H1 (cell line): ENCODE measurements at regions not wholly inside any gene's neighbourhood (a gene's known extent, or its start where the extent isn't known, plus 50 kb on each side); places are given as distances from the start of the nearest gene placed in this dataset.

Experiments used
- CTCF ChIA-PET: fragments of 300-600 bp; sonication (Branson Sonifier 250); formaldehyde crosslinking; loops from one replicate; lab custom pipeline; 2021; ENCODE audit not compliant: partially characterized antibody; lab: Charles Lee
- POLR2A ChIA-PET: fragments of 300-600 bp; sonication (Branson Sonifier 250); formaldehyde crosslinking; loops from one replicate; lab custom pipeline; 2021; ENCODE audit warnings: inconsistent platforms; ENCODE audit not compliant: partially characterized antibody; lab: Charles Lee
- DNase-seq, 2 experiments: peaks; one replicate each; pipeline versions ENCODE4 v3.0.0 to v3.0.0-alpha.2; 2010 to 2022; ENCODE audit warnings: low spot score in 2 of 2, low read depth in 1 of 2, mixed read lengths in 1 of 2
- FAIRE-seq: peaks from 2 replicates; lab custom pipeline; 2011; peaks lifted over from hg19 to GRCh38; lab: Jason Lieb, UNC
- H2AFZ ChIP-seq: 2 replicates; pipeline ENCODE4 v1.8.1; 2012; ENCODE audit warnings: low read length, inconsistent platforms
- H2AK5ac ChIP-seq: 2 replicates; pipeline ENCODE4 v1.6.1; 2013; ENCODE audit warnings: low read depth, low read length
- H2BK120ac ChIP-seq: replicated peaks from 2 replicates; pipeline ENCODE3; 2013; ENCODE audit warnings: low read depth, low read length, inconsistent platforms
- H2BK12ac ChIP-seq: 2 replicates; pipeline ENCODE4 v1.6.1; 2013; ENCODE audit warnings: low read depth, low read length
- H2BK15ac ChIP-seq: 2 replicates; pipeline ENCODE4 v1.6.1; 2013; ENCODE audit warnings: low read length
- H2BK20ac ChIP-seq: 2 replicates; pipeline ENCODE4 v1.6.1; 2013; ENCODE audit warnings: low read length
- H2BK5ac ChIP-seq: 2 replicates; pipeline ENCODE4 v1.6.1; 2013; ENCODE audit warnings: low read depth, low read length
- H3K14ac ChIP-seq: 2 replicates; pipeline ENCODE4 v1.6.1; 2013; ENCODE audit warnings: inconsistent platforms; ENCODE audit not compliant: insufficient read length
- H3K18ac ChIP-seq: 2 replicates; pipeline ENCODE4 v1.6.1; 2013; ENCODE audit warnings: low read length; ENCODE audit errors: extremely low read depth
- H3K23ac ChIP-seq: 2 replicates; pipeline ENCODE4 v1.6.1; 2013; ENCODE audit warnings: inconsistent platforms; ENCODE audit not compliant: insufficient read length
- H3K23me2 ChIP-seq: 2 replicates; pipeline ENCODE4 v1.6.1; 2013; ENCODE audit warnings: low read depth, low read length
- H3K27ac ChIP-seq: 2 replicates; pipeline ENCODE4 v1.6.1; 2011; ENCODE audit warnings: low read depth, low read length, inconsistent platforms
- H3K27me3 ChIP-seq, 4 experiments: replicated peaks in 1 of 4; 1 replicate in 1 of 4; 2 replicates in 3 of 4; pipeline versions ENCODE4 v1.6.1 to v1.8.1; 2011 to 2013; ENCODE audit warnings: low read length in 3 of 4, mild to moderate bottlenecking in 3 of 4, inconsistent platforms in 2 of 4, mixed read lengths in 2 of 4, moderate library complexity in 1 of 4; ENCODE audit not compliant: control insufficient read depth in 3 of 4, insufficient read depth in 3 of 4; ENCODE audit errors: extremely low read depth in 1 of 4
- H3K36me3 ChIP-seq, 4 experiments: 2 replicates each; pipeline versions ENCODE4 v1.6.1 to v1.8.1; 2011 to 2013; ENCODE audit warnings: mild to moderate bottlenecking in 4 of 4, low read length in 3 of 4, moderate library complexity in 2 of 4, control low read depth in 1 of 4, inconsistent platforms in 1 of 4; ENCODE audit not compliant: insufficient read depth in 4 of 4, control insufficient read depth in 2 of 4
- H3K4ac ChIP-seq: replicated peaks from 2 replicates; pipeline ENCODE3; 2013; ENCODE audit warnings: low read length, low read depth, mixed read lengths, inconsistent platforms; ENCODE audit not compliant: insufficient read length
- H3K4me1 ChIP-seq, 4 experiments: replicated peaks in 1 of 4; 1 replicate in 1 of 4; 2 replicates in 3 of 4; pipeline versions ENCODE4 v1.6.1 to v1.8.1; 2011 to 2013; ENCODE audit warnings: low read length in 3 of 4, inconsistent platforms in 2 of 4, mixed read lengths in 1 of 4; ENCODE audit not compliant: insufficient read depth in 4 of 4, control insufficient read depth in 3 of 4
- H3K4me2 ChIP-seq, 2 experiments: 2 replicates each; pipeline versions ENCODE4 v1.6.1 to v1.8.1; 2011 to 2013; ENCODE audit warnings: low read depth in 2 of 2, low read length in 2 of 2, control low read depth in 1 of 2, inconsistent platforms in 1 of 2, mild to moderate bottlenecking in 1 of 2; ENCODE audit not compliant: insufficient read depth in 1 of 2
- H3K4me3 ChIP-seq, 4 experiments: fragments of 200-600, 300-600 bp in 1 of 4; sonication (generic), shearing (Covaris generic), sonication (Bioruptor Twin) in 1 of 4; 2 replicates each; pipeline versions ENCODE4 v1.5.1 to v1.8.1; 2011 to 2016; ENCODE audit warnings: low read length in 4 of 4, low read depth in 3 of 4, control low read depth in 2 of 4, inconsistent platforms in 2 of 4, mild to moderate bottlenecking in 2 of 4, mixed read lengths in 1 of 4, moderate library complexity in 1 of 4; ENCODE audit not compliant: insufficient read depth in 2 of 4; ENCODE audit errors: extremely low read depth in 1 of 4
- H3K56ac ChIP-seq: replicated peaks from 2 replicates; pipeline ENCODE3; 2013; ENCODE audit warnings: low read depth, mild to moderate bottlenecking, mixed read lengths, low read length, inconsistent platforms; ENCODE audit not compliant: insufficient read length
- H3K79me1 ChIP-seq: 2 replicates; pipeline ENCODE4 v1.6.1; 2013; ENCODE audit warnings: low read depth, low read length, control low read depth
- H3K79me2 ChIP-seq, 2 experiments: 2 replicates each; pipeline versions ENCODE4 v1.6.1 to v1.8.1; 2012 to 2013; ENCODE audit warnings: low read length in 2 of 2, mild to moderate bottlenecking in 2 of 2, inconsistent platforms in 1 of 2; ENCODE audit not compliant: insufficient read depth in 2 of 2, control insufficient read depth in 1 of 2
- H3K9ac ChIP-seq, 4 experiments: replicated peaks in 1 of 4; 1 replicate in 1 of 4; 2 replicates in 3 of 4; pipeline versions ENCODE4 v1.6.1 to v1.8.1; 2011 to 2013; ENCODE audit warnings: low read depth in 3 of 4, low read length in 3 of 4, control low read depth in 2 of 4, mild to moderate bottlenecking in 2 of 4, moderate library complexity in 2 of 4, inconsistent platforms in 1 of 4; ENCODE audit errors: extremely low read depth in 1 of 4
- H3K9me3 ChIP-seq, 2 experiments: 2 replicates each; pipeline versions ENCODE4 v1.6.1 to v1.8.1; 2012 to 2013; ENCODE audit warnings: mild to moderate bottlenecking in 2 of 2, moderate library complexity in 2 of 2, control low read depth in 1 of 2, inconsistent platforms in 1 of 2, low read depth in 1 of 2, low read length in 1 of 2, mixed read lengths in 1 of 2; ENCODE audit not compliant: insufficient read depth in 2 of 2
- H4K20me1 ChIP-seq, 2 experiments: replicated peaks in 1 of 2; 2 replicates each; pipeline versions ENCODE3 to v1.8.1; 2011 to 2013; ENCODE audit warnings: inconsistent platforms in 2 of 2, low read length in 2 of 2, mild to moderate bottlenecking in 1 of 2; ENCODE audit not compliant: insufficient read depth in 2 of 2, control insufficient read depth in 1 of 2
- H4K5ac ChIP-seq: 2 replicates; pipeline ENCODE4 v1.6.1; 2013; ENCODE audit warnings: low read length, low read depth, mixed read lengths, inconsistent platforms; ENCODE audit not compliant: insufficient read length
- H4K8ac ChIP-seq: 2 replicates; pipeline ENCODE4 v1.8.0; 2013; ENCODE audit warnings: mild to moderate bottlenecking, moderate library complexity, low read length, inconsistent platforms; ENCODE audit not compliant: insufficient read depth; ENCODE audit errors: extremely low read depth
- H4K91ac ChIP-seq: replicated peaks from 2 replicates; pipeline ENCODE3; 2013; ENCODE audit warnings: low read length, mixed read lengths, inconsistent platforms; ENCODE audit not compliant: insufficient read length
- SAP30 ChIP-seq: fragments of 300-600 bp; sonication (generic); IDR thresholded peaks from 2 replicates; pipeline ENCODE4 v1.7.1; 2012; ENCODE audit warnings: low read length, moderate library complexity, mild to moderate bottlenecking, inconsistent platforms; ENCODE audit not compliant: insufficient read depth, insufficient replicate concordance
- WGBS, 2 experiments: shearing (Covaris generic) in 1 of 2; methylation state at CpG; one replicate each; pipeline versions ENCODE4 v1.1.6 to v1.1.7; 2013 to 2015; ENCODE audit warnings: low lambda C conversion rate in 2 of 2, mixed read lengths in 2 of 2, inconsistent platforms in 1 of 2, low coverage in 1 of 2, missing lambda C conversion rate in 1 of 2; ENCODE audit not compliant: insufficient replicate concordance in 2 of 2, insufficient coverage in 1 of 2, insufficient read length in 1 of 2; ENCODE audit errors: extremely low coverage in 1 of 2, missing lambda C conversion rate in 1 of 2; 5-methylcytosine and 5-hydroxymethylcytosine counted together
- TF ChIP-seq, protein P1 (sequence below): IDR thresholded peaks from 2 replicates; pipeline ENCODE4 v1.6.1; 2011; ENCODE audit warnings: low read length, improper control_type of control experiment

DNA sequence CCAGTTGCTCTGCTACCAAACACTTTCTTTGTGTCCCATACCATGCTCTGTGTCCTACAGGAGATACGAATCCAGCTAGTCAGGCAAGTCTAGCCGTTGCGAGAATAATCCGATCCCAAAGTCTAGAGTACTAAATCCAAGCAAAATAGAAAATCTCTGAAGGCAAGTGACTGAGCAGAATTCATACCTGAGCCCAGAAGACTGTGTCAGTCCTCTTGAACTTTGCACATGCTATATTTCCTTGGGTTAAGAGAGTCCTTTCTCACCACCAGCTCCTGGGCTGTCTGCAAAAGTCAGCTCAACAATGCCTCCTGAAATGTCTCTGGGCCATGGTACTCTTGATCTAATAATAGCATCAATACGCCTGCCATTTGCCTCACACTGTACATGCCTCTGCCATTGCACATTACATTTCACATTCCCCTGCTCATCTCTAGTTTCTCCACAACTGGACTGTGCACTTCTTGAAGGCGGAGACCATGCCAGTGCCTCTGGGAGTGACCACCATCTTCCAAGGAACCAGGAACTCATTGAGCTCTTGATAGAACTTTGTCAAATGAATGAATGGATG lies 265.8 kb upstream of the ID2 start:
- no peak overlapping the region for H4K5ac ChIP-seq
- no peaks in the 10 kb centered on the region for H3K27me3 ChIP-seq
- no peak for TF ChIP-seq SAP30
- TF ChIP-seq, protein P1, sequence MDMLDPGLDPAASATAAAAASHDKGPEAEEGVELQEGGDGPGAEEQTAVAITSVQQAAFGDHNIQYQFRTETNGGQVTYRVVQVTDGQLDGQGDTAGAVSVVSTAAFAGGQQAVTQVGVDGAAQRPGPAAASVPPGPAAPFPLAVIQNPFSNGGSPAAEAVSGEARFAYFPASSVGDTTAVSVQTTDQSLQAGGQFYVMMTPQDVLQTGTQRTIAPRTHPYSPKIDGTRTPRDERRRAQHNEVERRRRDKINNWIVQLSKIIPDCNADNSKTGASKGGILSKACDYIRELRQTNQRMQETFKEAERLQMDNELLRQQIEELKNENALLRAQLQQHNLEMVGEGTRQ = no peak
- H3K23me2 ChIP-seq = no peaks in the 10 kb centered on the region
- H3K4me3 ChIP-seq = no peak overlapping the region
- no peaks in the 10 kb centered on the region for H3K79me2 ChIP-seq
- H2BK5ac ChIP-seq = no peak overlapping the region
- no peak for FAIRE-seq
- no peak for DNase-seq
- no peaks in the 10 kb centered on the region for H3K79me1 ChIP-seq
- no peak overlapping the region for H3K56ac ChIP-seq
- no peak overlapping the region for H3K27ac ChIP-seq
- H4K8ac ChIP-seq = no peak overlapping the region
- WGBS, 2 experiments = 90% methylated on average over 6 of the region's 6 CpGs; no CpG with 5 or more reads in 1 of the 2 experiments
- no peak overlapping the region for H3K18ac ChIP-seq
- H4K20me1 ChIP-seq = no peaks in the 10 kb centered on the region
- no peak overlapping the region for H2BK15ac ChIP-seq
- H3K4ac ChIP-seq = no peak overlapping the region
- H3K9me3 ChIP-seq = no peaks in the 10 kb centered on the region
- no peak overlapping the region for H3K9ac ChIP-seq
- H3K23ac ChIP-seq = no peak overlapping the region
- peaks cover 0 to 3% (median 0%) of the 10 kb centered on the region in 4 experiments; a peak in 1 of 7 replicates for H3K4me1 ChIP-seq
- H2BK20ac ChIP-seq = no peak overlapping the region
- ChIA-PET CTCF (interaction anchor here (0.6 to 0.7 kb wide), 2 partner anchors 8 to 95 kb away, joined by 3 read pairs; no protein-coding TSS in a partner anchor), POLR2A (no interaction called here)
- no peak overlapping the region for H2AK5ac ChIP-seq
- no peaks in the 10 kb centered on the region for H3K36me3 ChIP-seq
- H2BK120ac ChIP-seq = no peak overlapping the region
- no peak overlapping the region for H4K91ac ChIP-seq
- H3K4me2 ChIP-seq = no peak overlapping the region
- H2BK12ac ChIP-seq = no peak overlapping the region
- no peak overlapping the region for H2AFZ ChIP-seq
- no peak overlapping the region for H3K14ac ChIP-seq
